ENCODE measurements at regions not wholly inside any gene's neighbourhood (a gene's known extent, or its start where the extent isn't known, plus 50 kb on each side); places are given as distances from the start of the nearest gene placed in this dataset.

- no peak for DNase-seq
Measured at GRCh38 chrX:49773993-49774392, 55.1 kb upstream of the PAGE4 start.

- no peak for DNase-seq
Measured at GRCh38 chrX:49767236-49767635, 61.9 kb upstream of the PAGE4 start.

- DNase-seq, result no peak
Measured at GRCh38 chrX:49762175-49762720, 66.5 kb upstream of the PAGE1 start.

- peak; percentile 2 for DNase-seq
Measured at GRCh38 chrX:49761481-49761880, 65.7 kb upstream of the PAGE1 start.

- no peak for DNase-seq
Measured at GRCh38 chrX:49760290-49760890, 64.6 kb upstream of the PAGE1 start.

- no peak for DNase-seq
Measured at GRCh38 chrX:49756692-49757091, 60.9 kb upstream of the PAGE1 start.

- peak; percentile 41 for DNase-seq
Measured at GRCh38 chrX:49754233-49754857, 58.6 kb upstream of the PAGE1 start.

- DNase-seq, result no peak
Measured at GRCh38 chrX:49753691-49754090, 57.9 kb upstream of the PAGE1 start.

GRCh38 chrX:49748211-49748956, 52.6 kb upstream of the PAGE1 start:
- DNase-seq, result no peak

GRCh38 chrX:49746306-49746705, 50.5 kb upstream of the PAGE1 start:
- DNase-seq, result no peak

All from CD4-positive, alpha-beta T cell treated with Interferon gamma for 1 hour (primary cell).